NCI-H1105 (cell line): ENCODE measurements at regions not wholly inside any gene's neighbourhood (a gene's known extent, or its start where the extent isn't known, plus 50 kb on each side); places are given as distances from the start of the nearest gene placed in this dataset.

Experiments used
- DNase-seq: peaks from one replicate; lab custom pipeline; 2025; lab: John Stamatoyannopoulos, UW

- DNase-seq: no peak
These were observed 125.4 kb upstream of the BOD1 start for GRCh38 chr5:173741729-173742431.

- DNase-seq: no peak
These were observed 126.0 kb upstream of the BOD1 start for GRCh38 chr5:173742432-173742816.

GRCh38 chr5:173743641-173744343 is 127.3 kb upstream of the BOD1 start:
- DNase-seq: no peak

GRCh38 chr5:173744551-173744950 is 128.1 kb upstream of the BOD1 start:
- DNase-seq: no peak

GRCh38 chr5:173745123-173745522 is 128.7 kb upstream of the BOD1 start:
- DNase-seq: peak; percentile 44

- no peak for DNase-seq
These were observed 129.1 kb upstream of the BOD1 start for GRCh38 chr5:173745557-173745956.

GRCh38 chr5:173746047-173746646 is 129.7 kb upstream of the BOD1 start:
- no peak for DNase-seq

- DNase-seq: no peak
These were observed 131.4 kb upstream of the BOD1 start for GRCh38 chr5:173747876-173748275.

- DNase-seq: no peak
These were observed 134.3 kb upstream of the BOD1 start for GRCh38 chr5:173750538-173751265.

GRCh38 chr5:173751266-173751600 is 134.8 kb upstream of the BOD1 start:
- no peak for DNase-seq

- DNase-seq: no peak
These were observed 135.5 kb upstream of the CPEB4 start for GRCh38 chr5:173752653-173753052.

- DNase-seq: no peak
These were observed 134.6 kb upstream of the CPEB4 start for GRCh38 chr5:173753307-173754168.

- DNase-seq: no peak
These were observed 132.8 kb upstream of the CPEB4 start for GRCh38 chr5:173755319-173755718.

GRCh38 chr5:173757403-173758209 is 130.5 kb upstream of the CPEB4 start:
- no peak for DNase-seq

GRCh38 chr5:173758676-173759075 is 129.5 kb upstream of the CPEB4 start:
- no peak for DNase-seq

GRCh38 chr5:173759691-173760090 is 128.5 kb upstream of the CPEB4 start:
- DNase-seq: no peak

- no peak for DNase-seq
These were observed 127.5 kb upstream of the CPEB4 start for GRCh38 chr5:173760461-173761177.

- no peak for DNase-seq
These were observed 127.0 kb upstream of the CPEB4 start for GRCh38 chr5:173761178-173761513.

- DNase-seq: no peak
These were observed 126.1 kb upstream of the CPEB4 start for GRCh38 chr5:173762045-173762444.

GRCh38 chr5:173762930-173763329 is 125.2 kb upstream of the CPEB4 start:
- no peak for DNase-seq
